Fibroblast of the aortic adventitia (primary cell): ENCODE measurements at regions not wholly inside any gene's neighbourhood (a gene's known extent, or its start where the extent isn't known, plus 50 kb on each side); places are given as distances from the start of the nearest gene placed in this dataset.

ENCODE experiments used
- DNase-seq: peaks from one replicate; pipeline ENCODE4 v3.0.0-alpha.2; 2010; ENCODE audit warnings: low read depth
- H3K4me3 ChIP-seq: 2 replicates; pipeline ENCODE4 v1.5.1; 2011; ENCODE audit warnings: low read depth, mild to moderate bottlenecking, control low read depth, low read length, moderate library complexity
- TF ChIP-seq, protein P1 (sequence below): IDR thresholded peaks from 2 replicates; pipeline ENCODE4 v1.5.1; 2011; ENCODE audit warnings: mild to moderate bottlenecking, low read length, control low read depth, inconsistent platforms; ENCODE audit not compliant: insufficient read depth

DNA sequence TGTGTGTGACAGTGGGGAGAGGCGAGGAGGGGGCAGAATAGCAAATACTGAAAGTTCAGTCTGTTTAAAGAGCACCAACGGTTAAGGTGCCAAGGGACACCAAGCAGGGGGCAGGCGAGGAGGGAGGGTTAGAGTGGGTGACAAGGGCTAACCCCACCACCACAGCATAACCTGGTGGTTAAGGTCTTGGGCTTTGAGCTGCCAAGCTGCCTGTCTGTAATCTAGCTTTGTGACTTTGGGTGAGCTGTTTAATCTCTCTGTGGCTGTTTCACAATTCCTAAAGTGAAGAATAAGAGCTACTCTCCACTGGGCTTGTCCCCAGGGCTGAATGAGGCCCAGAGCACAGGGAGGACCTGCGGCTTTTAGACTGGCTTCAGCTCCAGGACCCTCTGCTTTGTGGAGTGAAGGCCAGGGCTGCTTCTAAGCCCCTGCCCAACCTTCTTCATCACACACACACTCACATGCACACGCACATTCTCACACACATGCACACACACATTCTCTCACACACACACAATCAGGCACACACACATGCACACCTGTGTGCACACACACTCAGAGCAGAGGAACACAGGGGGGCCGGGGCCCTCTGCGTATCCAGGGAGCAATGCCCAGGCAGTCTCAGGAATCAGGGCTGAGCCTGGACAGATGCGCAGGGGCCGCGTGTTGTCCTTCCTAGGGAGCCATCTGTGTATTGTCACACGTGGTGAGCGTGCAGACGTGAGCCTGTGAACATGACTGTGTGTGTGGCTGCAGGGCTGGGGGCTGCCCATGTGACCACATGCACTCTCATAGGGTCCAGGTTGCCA is 101.6 kb upstream of the TARDBP start:
- TF ChIP-seq, protein P1, sequence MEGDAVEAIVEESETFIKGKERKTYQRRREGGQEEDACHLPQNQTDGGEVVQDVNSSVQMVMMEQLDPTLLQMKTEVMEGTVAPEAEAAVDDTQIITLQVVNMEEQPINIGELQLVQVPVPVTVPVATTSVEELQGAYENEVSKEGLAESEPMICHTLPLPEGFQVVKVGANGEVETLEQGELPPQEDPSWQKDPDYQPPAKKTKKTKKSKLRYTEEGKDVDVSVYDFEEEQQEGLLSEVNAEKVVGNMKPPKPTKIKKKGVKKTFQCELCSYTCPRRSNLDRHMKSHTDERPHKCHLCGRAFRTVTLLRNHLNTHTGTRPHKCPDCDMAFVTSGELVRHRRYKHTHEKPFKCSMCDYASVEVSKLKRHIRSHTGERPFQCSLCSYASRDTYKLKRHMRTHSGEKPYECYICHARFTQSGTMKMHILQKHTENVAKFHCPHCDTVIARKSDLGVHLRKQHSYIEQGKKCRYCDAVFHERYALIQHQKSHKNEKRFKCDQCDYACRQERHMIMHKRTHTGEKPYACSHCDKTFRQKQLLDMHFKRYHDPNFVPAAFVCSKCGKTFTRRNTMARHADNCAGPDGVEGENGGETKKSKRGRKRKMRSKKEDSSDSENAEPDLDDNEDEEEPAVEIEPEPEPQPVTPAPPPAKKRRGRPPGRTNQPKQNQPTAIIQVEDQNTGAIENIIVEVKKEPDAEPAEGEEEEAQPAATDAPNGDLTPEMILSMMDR = no peak
- DNase-seq = peak; percentile 16
- no peak overlapping the region for H3K4me3 ChIP-seq

DNA sequence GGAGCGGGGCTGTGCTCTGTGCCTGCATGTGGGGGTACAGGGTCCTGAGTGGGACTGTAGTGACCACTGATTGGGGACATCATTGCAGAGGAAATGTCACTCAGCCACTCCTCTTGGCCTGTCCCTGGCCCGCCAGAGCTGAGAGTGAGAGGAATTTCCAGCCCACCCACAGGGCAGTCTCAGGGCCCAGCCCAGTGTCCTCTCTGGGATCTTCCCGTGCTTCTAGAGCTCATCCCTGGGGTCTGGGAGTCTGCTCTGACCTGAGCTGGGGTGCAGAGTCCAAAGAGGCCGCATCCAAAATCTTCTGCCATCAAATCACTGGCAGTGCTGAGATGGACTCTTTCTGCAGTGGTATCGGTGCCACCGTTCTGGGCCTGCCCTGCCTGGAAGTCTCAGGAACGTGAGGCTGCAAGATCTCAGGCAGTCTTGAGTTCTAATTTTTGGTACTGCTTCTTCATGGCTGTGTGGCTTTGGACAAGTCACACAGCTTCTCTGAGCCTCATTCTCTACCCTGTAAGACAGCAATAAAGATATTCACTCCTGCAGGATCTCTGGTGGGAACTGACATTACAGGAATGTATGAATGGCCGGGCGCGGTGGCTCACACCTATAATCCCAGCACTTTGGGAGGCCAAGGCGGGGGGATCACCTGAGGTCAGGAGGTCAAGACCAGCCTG is 100.8 kb upstream of the TARDBP start:
- TF ChIP-seq, protein P1 = no peak
- no peak for DNase-seq
- no peak overlapping the region for H3K4me3 ChIP-seq

- DNase-seq = no peak
- TF ChIP-seq, protein P1 = no peak
These were observed 100.0 kb upstream of the TARDBP start for GRCh38 chr1:10912441-10912840.

GRCh38 chr1:10914056-10914455 is 98.4 kb upstream of the TARDBP start:
- H3K4me3 ChIP-seq = no peak overlapping the region
- no peak for DNase-seq
- TF ChIP-seq, protein P1 = no peak

More at GRCh38 chr1:10912441-10912840, 100.0 kb upstream of the TARDBP start:
- no peak overlapping the region for H3K4me3 ChIP-seq

DNA sequence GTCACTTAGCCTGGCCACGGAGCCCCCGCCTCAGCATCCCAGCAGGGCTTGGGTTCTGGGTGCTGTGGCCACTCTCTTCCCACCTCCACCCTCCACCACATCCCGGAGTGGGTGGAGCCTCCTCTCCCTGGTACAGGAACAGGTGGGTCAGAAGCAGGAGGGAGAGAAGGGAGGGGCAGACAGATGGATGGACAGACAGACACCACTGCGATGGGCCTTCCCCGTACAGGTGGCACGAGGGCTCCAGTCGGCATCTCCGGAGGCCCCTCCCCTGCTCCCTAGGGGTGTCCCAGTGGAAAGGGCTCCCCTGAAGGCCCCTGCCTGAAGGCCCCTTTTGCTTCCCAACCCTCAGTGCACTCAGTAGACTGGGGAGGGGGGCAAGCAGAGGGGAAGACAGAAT is 96.9 kb upstream of the TARDBP start:
- TF ChIP-seq, protein P1 = no peak
- no peak overlapping the region for H3K4me3 ChIP-seq
- no peak for DNase-seq

GRCh38 chr1:10916311-10916710 is 96.1 kb upstream of the TARDBP start:
- TF ChIP-seq, protein P1 = no peak
- no peak overlapping the region for H3K4me3 ChIP-seq
- no peak for DNase-seq
